Epithelial cell of esophagus (primary cell): ENCODE measurements at regions not wholly inside any gene's neighbourhood (a gene's known extent, or its start where the extent isn't known, plus 50 kb on each side); places are given as distances from the start of the nearest gene placed in this dataset.
A peak's percentile ranks its signal among the peaks of the same experiment; 100 is the strongest.

Experiments used
- DNase-seq: peaks from one replicate; pipeline ENCODE4 v3.0.0; 2010; ENCODE audit warnings: low read depth
- H3K4me3 ChIP-seq: 2 replicates; pipeline ENCODE4 v1.5.1; 2011; ENCODE audit warnings: mild to moderate bottlenecking, low read length, control low read depth
- CTCF ChIP-seq: IDR thresholded peaks from 2 replicates; pipeline ENCODE4 v1.5.1; 2011; ENCODE audit warnings: low read depth, mild to moderate bottlenecking, low read length, control low read depth, inconsistent platforms; ENCODE audit not compliant: insufficient read depth; ENCODE audit errors: missing control alignments

GRCh38 chr6:112636650-112637262, 289.6 kb downstream of the RFPL4B start:
- no peak for TF ChIP-seq CTCF
- peak; percentile 8 for DNase-seq
- H3K4me3 ChIP-seq: no peak overlapping the region

GRCh38 chr6:112639391-112639831, 292.3 kb downstream of the RFPL4B start:
- no peak for DNase-seq
- no peak overlapping the region for H3K4me3 ChIP-seq
- no peak for TF ChIP-seq CTCF

GRCh38 chr6:112640891-112641290, 293.8 kb downstream of the RFPL4B start:
- peak; percentile 20 for DNase-seq

GRCh38 chr6:112649853-112650252, 302.7 kb downstream of the RFPL4B start:
- DNase-seq: no peak
- H3K4me3 ChIP-seq: no peak overlapping the region
- TF ChIP-seq CTCF: no peak

More at GRCh38 chr6:112640891-112641290, 293.8 kb downstream of the RFPL4B start:
- H3K4me3 ChIP-seq: no peak overlapping the region
- TF ChIP-seq CTCF: no peak

- no peak for DNase-seq
- no peak for TF ChIP-seq CTCF
- no peak overlapping the region for H3K4me3 ChIP-seq
Measured at GRCh38 chr6:112651239-112651638, 304.1 kb downstream of the RFPL4B start.

- TF ChIP-seq CTCF: no peak
- no peak for DNase-seq
- H3K4me3 ChIP-seq: no peak overlapping the region
Measured at GRCh38 chr6:112659912-112660311, 312.8 kb downstream of the RFPL4B start.

- TF ChIP-seq CTCF: no peak
- peak; percentile 27 for DNase-seq
- H3K4me3 ChIP-seq: no peak overlapping the region
Measured at GRCh38 chr6:112660626-112661025, 313.5 kb downstream of the RFPL4B start.
